Osteoblast (primary cell): ENCODE measurements at regions not wholly inside any gene's neighbourhood (a gene's known extent, or its start where the extent isn't known, plus 50 kb on each side); places are given as distances from the start of the nearest gene placed in this dataset.

ENCODE experiments used
- DNase-seq: peaks from one replicate; pipeline ENCODE4 v3.0.0; 2011; ENCODE audit warnings: low spot score, mixed read lengths; ENCODE audit not compliant: insufficient read length; ENCODE audit errors: missing footprints
- H2AFZ ChIP-seq: 2 replicates; pipeline ENCODE4 v1.6.0; 2011; ENCODE audit warnings: mild to moderate bottlenecking, low read length
- H3K27ac ChIP-seq: 2 replicates; pipeline ENCODE4 v1.5.1; 2011; ENCODE audit warnings: mild to moderate bottlenecking, low read depth, low read length, moderate library complexity
- H3K27me3 ChIP-seq: 2 replicates; pipeline ENCODE4 v1.6.0; 2012; ENCODE audit warnings: mild to moderate bottlenecking, control low read depth, inconsistent platforms, low read length, moderate library complexity; ENCODE audit not compliant: insufficient read depth
- H3K36me3 ChIP-seq: 2 replicates; pipeline ENCODE4 v1.5.1; 2011; ENCODE audit warnings: mild to moderate bottlenecking, low read length, control low read depth, moderate library complexity; ENCODE audit not compliant: insufficient read depth
- H3K4me1 ChIP-seq: 2 replicates; pipeline ENCODE4 v1.5.1; 2011; ENCODE audit warnings: mild to moderate bottlenecking, low read length, control low read depth, moderate library complexity; ENCODE audit not compliant: insufficient read depth
- H3K4me2 ChIP-seq: 2 replicates; pipeline ENCODE4 v1.6.0; 2011; ENCODE audit warnings: mild to moderate bottlenecking, low read length; ENCODE audit not compliant: insufficient read depth
- H3K4me3 ChIP-seq: fragments of 200-600 bp; sonication (generic); 3 replicates; pipeline ENCODE4 v1.5.1; 2012; ENCODE audit warnings: mild to moderate bottlenecking, low read length, inconsistent platforms; ENCODE audit not compliant: insufficient read depth
- H3K79me2 ChIP-seq: 2 replicates; pipeline ENCODE4 v1.6.0; 2012; ENCODE audit warnings: mild to moderate bottlenecking, low read length, control low read depth, inconsistent platforms; ENCODE audit not compliant: insufficient read depth
- H3K9me3 ChIP-seq: 2 replicates; pipeline ENCODE4 v1.5.1; 2011; ENCODE audit warnings: low read depth, low read length, control low read depth
- H4K20me1 ChIP-seq: 2 replicates; pipeline ENCODE4 v1.6.0; 2012; ENCODE audit warnings: mild to moderate bottlenecking, low read length, control low read depth; ENCODE audit not compliant: insufficient read depth
- TF ChIP-seq, protein P1 (sequence below): IDR thresholded peaks from 2 replicates; pipeline ENCODE4 v1.5.1; 2011; ENCODE audit warnings: mild to moderate bottlenecking, low read depth, low read length, moderate library complexity; ENCODE audit errors: extremely low read depth

DNA sequence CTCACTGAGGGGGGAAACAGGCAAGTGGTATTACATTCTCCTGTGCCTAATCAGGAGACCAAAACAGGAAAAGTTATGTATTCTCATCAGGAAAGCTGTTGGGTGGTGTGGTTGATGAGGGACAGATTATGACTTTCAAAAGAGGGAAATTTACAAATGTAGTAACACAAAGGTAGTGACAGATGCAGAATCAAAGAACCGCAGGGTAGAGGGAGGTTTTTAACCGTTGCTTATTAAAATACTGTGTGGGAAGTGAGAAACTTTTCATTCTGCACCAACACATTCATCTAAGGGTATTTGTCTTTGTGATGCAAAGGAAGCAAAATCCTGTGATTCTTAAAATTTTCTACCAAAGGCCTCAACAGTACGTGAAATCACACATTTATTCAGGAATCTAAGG lies 288.2 kb upstream of the MAN1A1 start:
- H3K4me3 ChIP-seq, result no peak overlapping the region
- H4K20me1 ChIP-seq, result no peaks in the 10 kb centered on the region
- no peak for DNase-seq

GRCh38 chr6:119636060-119636459 lies 286.5 kb upstream of the MAN1A1 start:
- no peaks in the 10 kb centered on the region for H3K79me2 ChIP-seq
- TF ChIP-seq, protein P1, sequence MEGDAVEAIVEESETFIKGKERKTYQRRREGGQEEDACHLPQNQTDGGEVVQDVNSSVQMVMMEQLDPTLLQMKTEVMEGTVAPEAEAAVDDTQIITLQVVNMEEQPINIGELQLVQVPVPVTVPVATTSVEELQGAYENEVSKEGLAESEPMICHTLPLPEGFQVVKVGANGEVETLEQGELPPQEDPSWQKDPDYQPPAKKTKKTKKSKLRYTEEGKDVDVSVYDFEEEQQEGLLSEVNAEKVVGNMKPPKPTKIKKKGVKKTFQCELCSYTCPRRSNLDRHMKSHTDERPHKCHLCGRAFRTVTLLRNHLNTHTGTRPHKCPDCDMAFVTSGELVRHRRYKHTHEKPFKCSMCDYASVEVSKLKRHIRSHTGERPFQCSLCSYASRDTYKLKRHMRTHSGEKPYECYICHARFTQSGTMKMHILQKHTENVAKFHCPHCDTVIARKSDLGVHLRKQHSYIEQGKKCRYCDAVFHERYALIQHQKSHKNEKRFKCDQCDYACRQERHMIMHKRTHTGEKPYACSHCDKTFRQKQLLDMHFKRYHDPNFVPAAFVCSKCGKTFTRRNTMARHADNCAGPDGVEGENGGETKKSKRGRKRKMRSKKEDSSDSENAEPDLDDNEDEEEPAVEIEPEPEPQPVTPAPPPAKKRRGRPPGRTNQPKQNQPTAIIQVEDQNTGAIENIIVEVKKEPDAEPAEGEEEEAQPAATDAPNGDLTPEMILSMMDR, result no peak

More for the DNA sequence above, 288.2 kb upstream of the MAN1A1 start:
- no peak overlapping the region for H3K27ac ChIP-seq
- no peaks in the 10 kb centered on the region for H3K9me3 ChIP-seq
- TF ChIP-seq, protein P1, result no peak
- no peaks in the 10 kb centered on the region for H3K4me1 ChIP-seq
- H2AFZ ChIP-seq, result no peak overlapping the region
- no peaks in the 10 kb centered on the region for H3K27me3 ChIP-seq
- no peak overlapping the region for H3K4me2 ChIP-seq
- H3K79me2 ChIP-seq, result no peaks in the 10 kb centered on the region
- no peaks in the 10 kb centered on the region for H3K36me3 ChIP-seq

DNA sequence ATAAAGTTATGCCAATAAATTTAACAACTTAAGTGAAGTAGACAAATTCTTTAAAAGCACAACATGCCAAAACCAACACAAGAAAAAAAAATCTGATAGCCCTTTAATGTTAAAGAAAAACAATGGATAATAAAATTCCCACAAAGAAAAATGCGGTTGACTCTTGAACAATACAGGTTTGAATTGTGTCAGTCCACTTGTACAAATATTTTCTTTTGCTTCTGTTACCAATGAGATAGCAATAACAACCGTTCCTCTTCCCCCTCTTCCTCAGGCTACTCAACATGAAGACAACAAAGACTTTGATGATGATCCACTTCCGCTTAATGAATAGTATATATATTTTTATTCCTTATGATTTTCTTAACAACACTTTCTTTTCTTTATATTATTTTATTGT lies 283.9 kb upstream of the MAN1A1 start:
- no peaks in the 10 kb centered on the region for H3K27me3 ChIP-seq
- DNase-seq, result no peak
- no peaks in the 10 kb centered on the region for H4K20me1 ChIP-seq
- H3K79me2 ChIP-seq, result no peaks in the 10 kb centered on the region
- peaks cover under 1% of the 10 kb centered on the region for H3K4me1 ChIP-seq
- H3K9me3 ChIP-seq, result no peaks in the 10 kb centered on the region
- H3K36me3 ChIP-seq, result no peaks in the 10 kb centered on the region
- no peak overlapping the region for H3K4me3 ChIP-seq
- H3K4me2 ChIP-seq, result no peak overlapping the region
- no peak overlapping the region for H3K27ac ChIP-seq
- H2AFZ ChIP-seq, result no peak overlapping the region
- TF ChIP-seq, protein P1, result no peak

More at GRCh38 chr6:119636060-119636459, 286.5 kb upstream of the MAN1A1 start:
- Histone ChIP-seq H4K20me1 (no peaks in the 10 kb centered on the region), H3K9me3 (no peaks in the 10 kb centered on the region), H3K4me2 (no peak overlapping the region), H3K4me3 (no peak overlapping the region), H3K36me3 (no peaks in the 10 kb centered on the region), H2AFZ (no peak overlapping the region), H3K27ac (no peak overlapping the region), H3K4me1 (no peaks in the 10 kb centered on the region), H3K27me3 (no peaks in the 10 kb centered on the region)
- no peak for DNase-seq

GRCh38 chr6:119630561-119631192 lies 281.1 kb upstream of the MAN1A1 start:
- Histone ChIP-seq H3K4me2 (no peak overlapping the region), H3K79me2 (no peaks in the 10 kb centered on the region), H3K27ac (no peak overlapping the region), H3K36me3 (no peaks in the 10 kb centered on the region), H3K27me3 (no peaks in the 10 kb centered on the region), H4K20me1 (no peaks in the 10 kb centered on the region), H3K4me1 (peaks cover 10% of the 10 kb centered on the region), H3K4me3 (no peak overlapping the region), H3K9me3 (no peaks in the 10 kb centered on the region), H2AFZ (no peak overlapping the region)
- TF ChIP-seq, protein P1, result no peak
- no peak for DNase-seq
